ENCODE measurements at regions not wholly inside any gene's neighbourhood (a gene's known extent, or its start where the extent isn't known, plus 50 kb on each side); places are given as distances from the start of the nearest gene placed in this dataset.

- WGBS, 2 donors: 60 to 67% methylated on average over 3 of the region's 3 CpGs
- ATAC-seq (no peak), DNase-seq (no peak)
- Histone ChIP-seq H3K4me1 (no peaks in the 10 kb centered on the region), H3K4me3 (no peak overlapping the region), H3K36me3 (no peaks in the 10 kb centered on the region), H3K27ac (no peak overlapping the region), H3K9me3 (no peaks in the 10 kb centered on the region), H3K27me3 (no peaks in the 10 kb centered on the region)
- intact Hi-C loops (cut with DNase I): no loop called here
- no peak for TF ChIP-seq CTCF (IDR thresholded peaks at IDR 0.05)
These were observed 356.6 kb upstream of the RSPO3 start for GRCh38 chr6:126761854-126762253.

GRCh38 chr6:126764104-126764503 is 354.4 kb upstream of the RSPO3 start:
- intact Hi-C loops (cut with DNase I): no loop called here
- Histone ChIP-seq H3K4me1 (no peaks in the 10 kb centered on the region), H3K9me3 (no peaks in the 10 kb centered on the region), H3K36me3 (no peaks in the 10 kb centered on the region), H3K27me3 (no peaks in the 10 kb centered on the region), H3K27ac (no peak overlapping the region), H3K4me3 (no peak overlapping the region)
- DNase-seq (no peak), ATAC-seq (peak in 1 of 8 donors; percentile 41)
- 67 to 76% methylated on average over 4 of the region's 4 CpGs for WGBS, 2 donors
- no peak for TF ChIP-seq CTCF (IDR thresholded peaks at IDR 0.05)

- DNase-seq (no peak), ATAC-seq (no peak)
- Histone ChIP-seq H3K27ac (no peak overlapping the region), H3K4me3 (no peak overlapping the region), H3K27me3 (no peaks in the 10 kb centered on the region), H3K9me3 (no peaks in the 10 kb centered on the region), H3K36me3 (no peaks in the 10 kb centered on the region), H3K4me1 (no peaks in the 10 kb centered on the region)
- intact Hi-C loops (cut with DNase I): no loop called here
- WGBS, 2 donors: 47 to 54% methylated on average over 4 of the region's 4 CpGs
- TF ChIP-seq CTCF (IDR thresholded peaks at IDR 0.05): no peak
These were observed 353.8 kb upstream of the RSPO3 start for GRCh38 chr6:126764671-126765070.

GRCh38 chr6:126766820-126767219 is 351.7 kb upstream of the RSPO3 start:
- Histone ChIP-seq H3K27ac (no peak overlapping the region), H3K27me3 (no peaks in the 10 kb centered on the region), H3K4me3 (no peak overlapping the region)

More at GRCh38 chr6:126766820-126767219, 351.7 kb upstream of the RSPO3 start:
- no peaks in the 10 kb centered on the region for H3K9me3 ChIP-seq
- TF ChIP-seq CTCF (IDR thresholded peaks at IDR 0.05): no peak
- H3K36me3 ChIP-seq: no peaks in the 10 kb centered on the region
- no peaks in the 10 kb centered on the region for H3K4me1 ChIP-seq
- intact Hi-C loops (cut with DNase I): no loop called here
- DNase-seq (no peak), ATAC-seq (no peak)
- 47 to 71% methylated on average over 3 of the region's 3 CpGs for WGBS, 2 donors

Measured in heart right ventricle (tissue), 16 donors.